ENCODE measurements at regions not wholly inside any gene's neighbourhood (a gene's known extent, or its start where the extent isn't known, plus 50 kb on each side); places are given as distances from the start of the nearest gene placed in this dataset.

GRCh38 chr15:37773111-37773860 lies 161.2 kb upstream of the TMCO5A start:
- intact Hi-C loops (cut with micrococcal nuclease; ENCODE audit: unreplicated experiment) = no loop called here
- in situ Hi-C loops (cut with HindIII; ENCODE audit: low pct_unique_long_range_greater_than_20kb, low sequenced_read_pairs) = no loop called here
- Histone ChIP-seq H3K27me3 (ENCODE audit: control insufficient read depth, insufficient read depth, low read length) (no peaks in the 10 kb centered on the region), H3K36me3 (ENCODE audit: control insufficient read depth, insufficient read depth, low read length) (no peaks in the 10 kb centered on the region), H3K27ac (ENCODE audit: low read length) (no peak overlapping the region), H3K4me1 (ENCODE audit: control insufficient read depth, insufficient read depth, low read length) (no peaks in the 10 kb centered on the region), H3K4me3 (ENCODE audit: low read depth in 2 of 2, low read length in 2 of 2) (no peak overlapping the region), H3K9me3 (ENCODE audit: control insufficient read depth, insufficient read depth, low read depth, low read length) (no peaks in the 10 kb centered on the region)
- ATAC-seq (no peak), DNase-seq (ENCODE audit: low read depth, low spot score) (no peak)
- ChIA-PET CTCF (no interaction called here), POLR2A (no interaction called here)
- no TSS peak for BruUV-seq (replicated peaks)
- TF ChIP-seq TCF7L2 (IDR thresholded peaks at IDR 0.05; ENCODE audit: low read depth, low read length) (no peak), CTCF (IDR thresholded peaks at IDR 0.05) (no peak), POLR2AphosphoS5 (IDR thresholded peaks at IDR 0.05; ENCODE audit: low read depth, low read length) (no peak), SIN3A (IDR thresholded peaks at IDR 0.05; ENCODE audit: borderline replicate concordance, insufficient read depth, low read depth, low read length) (no peak)
- TF ChIP-seq, protein P1, sequence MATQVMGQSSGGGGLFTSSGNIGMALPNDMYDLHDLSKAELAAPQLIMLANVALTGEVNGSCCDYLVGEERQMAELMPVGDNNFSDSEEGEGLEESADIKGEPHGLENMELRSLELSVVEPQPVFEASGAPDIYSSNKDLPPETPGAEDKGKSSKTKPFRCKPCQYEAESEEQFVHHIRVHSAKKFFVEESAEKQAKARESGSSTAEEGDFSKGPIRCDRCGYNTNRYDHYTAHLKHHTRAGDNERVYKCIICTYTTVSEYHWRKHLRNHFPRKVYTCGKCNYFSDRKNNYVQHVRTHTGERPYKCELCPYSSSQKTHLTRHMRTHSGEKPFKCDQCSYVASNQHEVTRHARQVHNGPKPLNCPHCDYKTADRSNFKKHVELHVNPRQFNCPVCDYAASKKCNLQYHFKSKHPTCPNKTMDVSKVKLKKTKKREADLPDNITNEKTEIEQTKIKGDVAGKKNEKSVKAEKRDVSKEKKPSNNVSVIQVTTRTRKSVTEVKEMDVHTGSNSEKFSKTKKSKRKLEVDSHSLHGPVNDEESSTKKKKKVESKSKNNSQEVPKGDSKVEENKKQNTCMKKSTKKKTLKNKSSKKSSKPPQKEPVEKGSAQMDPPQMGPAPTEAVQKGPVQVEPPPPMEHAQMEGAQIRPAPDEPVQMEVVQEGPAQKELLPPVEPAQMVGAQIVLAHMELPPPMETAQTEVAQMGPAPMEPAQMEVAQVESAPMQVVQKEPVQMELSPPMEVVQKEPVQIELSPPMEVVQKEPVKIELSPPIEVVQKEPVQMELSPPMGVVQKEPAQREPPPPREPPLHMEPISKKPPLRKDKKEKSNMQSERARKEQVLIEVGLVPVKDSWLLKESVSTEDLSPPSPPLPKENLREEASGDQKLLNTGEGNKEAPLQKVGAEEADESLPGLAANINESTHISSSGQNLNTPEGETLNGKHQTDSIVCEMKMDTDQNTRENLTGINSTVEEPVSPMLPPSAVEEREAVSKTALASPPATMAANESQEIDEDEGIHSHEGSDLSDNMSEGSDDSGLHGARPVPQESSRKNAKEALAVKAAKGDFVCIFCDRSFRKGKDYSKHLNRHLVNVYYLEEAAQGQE (IDR thresholded peaks at IDR 0.05; ENCODE audit: insufficient read depth in 1 of 2, low read depth in 2 of 2, low read length in 1 of 2) = no peak

GRCh38 chr15:37774961-37775360 lies 159.5 kb upstream of the TMCO5A start:
- H3K27me3 ChIP-seq (ENCODE audit: control insufficient read depth, insufficient read depth, low read length) = no peaks in the 10 kb centered on the region
- ChIA-PET CTCF (no interaction called here), POLR2A (no interaction called here)
- H3K4me1 ChIP-seq (ENCODE audit: control insufficient read depth, insufficient read depth, low read length) = no peaks in the 10 kb centered on the region
- no peaks in the 10 kb centered on the region for H3K36me3 ChIP-seq (ENCODE audit: control insufficient read depth, insufficient read depth, low read length)
- H3K4me3 ChIP-seq (ENCODE audit: low read depth in 2 of 2, low read length in 2 of 2) = no peak overlapping the region
- H3K9me3 ChIP-seq (ENCODE audit: control insufficient read depth, insufficient read depth, low read depth, low read length) = no peaks in the 10 kb centered on the region
- TF ChIP-seq CTCF (IDR thresholded peaks at IDR 0.05) = no peak
- no peak for TF ChIP-seq SIN3A (IDR thresholded peaks at IDR 0.05; ENCODE audit: borderline replicate concordance, insufficient read depth, low read depth, low read length)
- TF ChIP-seq, protein P1 (IDR thresholded peaks at IDR 0.05; ENCODE audit: insufficient read depth in 1 of 2, low read depth in 2 of 2, low read length in 1 of 2) = no peak
- no peak for TF ChIP-seq TCF7L2 (IDR thresholded peaks at IDR 0.05; ENCODE audit: low read depth, low read length)
- no peak for DNase-seq (ENCODE audit: low read depth, low spot score)
- in situ Hi-C loops (cut with HindIII; ENCODE audit: low pct_unique_long_range_greater_than_20kb, low sequenced_read_pairs) = no loop called here
- no peak overlapping the region for H3K27ac ChIP-seq (ENCODE audit: low read length)
- BruUV-seq (replicated peaks) = no TSS peak
- no peak for ATAC-seq
- intact Hi-C loops (cut with micrococcal nuclease; ENCODE audit: unreplicated experiment) = no loop called here

Data from Panc1 (cell line).